HG02840 (cell line): ENCODE measurements at regions not wholly inside any gene's neighbourhood (a gene's known extent, or its start where the extent isn't known, plus 50 kb on each side); places are given as distances from the start of the nearest gene placed in this dataset.
"Not testable (repeated sequence)": the region's sequence is repeated elsewhere in the genome, so short reads cannot be mapped to it uniquely, and the experiment has no call there.

Source experiments
- ATAC-seq: cut with Tn5 transposase; IDR thresholded peaks from one replicate; pipeline ENCODE4 v1.9.1; 2021; ENCODE audit warnings: mild to moderate bottlenecking, moderate library complexity, moderate number of reproducible peaks; ENCODE audit not compliant: unreplicated experiment, low FRiP score

- ATAC-seq, result no peak
Observed at GRCh38 chr6:115577270-115577669, 483.4 kb downstream of the FRK start.

- ATAC-seq, result no peak
Observed at GRCh38 chr6:115575285-115575684, 485.4 kb downstream of the FRK start.

- no peak for ATAC-seq
Observed at GRCh38 chr6:115573861-115574260, 486.8 kb downstream of the FRK start.

- no peak for ATAC-seq
Observed at GRCh38 chr6:115570331-115570730, 490.4 kb downstream of the FRK start.

GRCh38 chr6:115554060-115554459, 506.6 kb downstream of the FRK start:
- no peak for ATAC-seq

GRCh38 chr6:115551527-115551926, 509.2 kb downstream of the FRK start:
- ATAC-seq, result no peak

GRCh38 chr6:115545672-115545986, 515.1 kb downstream of the FRK start:
- ATAC-seq, result no peak

- ATAC-seq, result no peak
Observed at GRCh38 chr6:115544765-115545671, 515.7 kb downstream of the FRK start.

- ATAC-seq, result no peak
Observed at GRCh38 chr6:115540077-115540869, 520.4 kb downstream of the FRK start.

GRCh38 chr6:115539531-115539930, 521.2 kb downstream of the FRK start:
- ATAC-seq, result no peak

- ATAC-seq, result no peak
Observed at GRCh38 chr6:115524821-115525220, 535.9 kb downstream of the FRK start.

- ATAC-seq, result not testable (repeated sequence)
Observed at GRCh38 chr6:115521747-115522146, 538.9 kb downstream of the FRK start.

GRCh38 chr6:115514656-115515055, 546.0 kb downstream of the FRK start:
- ATAC-seq, result no peak

GRCh38 chr6:115512923-115513322, 547.8 kb downstream of the FRK start:
- ATAC-seq, result no peak

- ATAC-seq, result no peak
Observed at GRCh38 chr6:115511771-115512170, 548.9 kb downstream of the FRK start.

- not testable (repeated sequence) for ATAC-seq
Observed at GRCh38 chr6:115502432-115502831, 558.3 kb downstream of the FRK start.

- no peak for ATAC-seq
Observed at GRCh38 chr6:115495184-115495583, 565.5 kb downstream of the FRK start.

- no peak for ATAC-seq
Observed at GRCh38 chr6:115487331-115487730, 573.4 kb downstream of the FRK start.

GRCh38 chr6:115485400-115485799, 575.3 kb downstream of the FRK start:
- ATAC-seq, result no peak

GRCh38 chr6:115480543-115480942, 580.1 kb downstream of the FRK start:
- ATAC-seq, result not testable (repeated sequence)

- no peak for ATAC-seq
Observed at GRCh38 chr6:115474443-115475041, 586.1 kb downstream of the FRK start.
